ENCODE measurements at regions not wholly inside any gene's neighbourhood (a gene's known extent, or its start where the extent isn't known, plus 50 kb on each side); places are given as distances from the start of the nearest gene placed in this dataset.

GRCh38 chr2:152820048-152820447 is 101.6 kb downstream of the ARL6IP6 start:
- no peak for TF ChIP-seq CTCF (IDR thresholded peaks at IDR 0.05)
- Mint-ChIP-seq H3K9me3 (no peaks in the 10 kb centered on the region; the same call in 1 of the 2 replicates), H3K4me3 (no peak overlapping the region), H3K27me3 (ENCODE audit: insufficient read depth) (no peaks in the 10 kb centered on the region), H3K4me1 (ENCODE audit: low read depth) (peaks cover 32% of the 10 kb centered on the region; the same call in 1 of the 2 replicates), H3K36me3 (ENCODE audit: low read depth) (no peaks in the 10 kb centered on the region), H3K27ac (no peak overlapping the region)
- DNase-seq = no peak

GRCh38 chr2:152815634-152816257 is 97.3 kb downstream of the ARL6IP6 start:
- Mint-ChIP-seq H3K9me3 (peaks cover 18% of the 10 kb centered on the region), H3K4me3 (no peak overlapping the region), H3K36me3 (ENCODE audit: low read depth) (peaks cover 12% of the 10 kb centered on the region; the same call in 1 of the 2 replicates), H3K4me1 (ENCODE audit: low read depth) (peaks cover 12% of the 10 kb centered on the region; the same call in 1 of the 2 replicates), H3K27me3 (ENCODE audit: insufficient read depth) (no peaks in the 10 kb centered on the region; the same call in 1 of the 2 replicates), H3K27ac (no peak overlapping the region)
- DNase-seq = no peak
- no peak for TF ChIP-seq CTCF (IDR thresholded peaks at IDR 0.05)

GRCh38 chr2:152814475-152815030 is 96.1 kb downstream of the ARL6IP6 start:
- peaks cover 12% of the 10 kb centered on the region; the same call in 1 of the 2 replicates for H3K4me1 Mint-ChIP-seq (ENCODE audit: low read depth)
- DNase-seq = no peak
- TF ChIP-seq CTCF (IDR thresholded peaks at IDR 0.05) = no peak
- peaks cover 18% of the 10 kb centered on the region for H3K9me3 Mint-ChIP-seq
- no peaks in the 10 kb centered on the region; the same call in 1 of the 2 replicates for H3K27me3 Mint-ChIP-seq (ENCODE audit: insufficient read depth)
- no peak overlapping the region for H3K27ac Mint-ChIP-seq
- peaks cover 12% of the 10 kb centered on the region; the same call in 1 of the 2 replicates for H3K36me3 Mint-ChIP-seq (ENCODE audit: low read depth)
- peak overlapping the region; percentile 58 for H3K4me3 Mint-ChIP-seq

GRCh38 chr2:152813351-152813750 is 94.9 kb downstream of the ARL6IP6 start:
- H3K4me3 Mint-ChIP-seq = no peak overlapping the region
- peaks cover 12% of the 10 kb centered on the region; the same call in 1 of the 2 replicates for H3K4me1 Mint-ChIP-seq (ENCODE audit: low read depth)
- no peak for TF ChIP-seq CTCF (IDR thresholded peaks at IDR 0.05)
- no peaks in the 10 kb centered on the region; the same call in none of the 2 replicates for H3K27me3 Mint-ChIP-seq (ENCODE audit: insufficient read depth)
- H3K27ac Mint-ChIP-seq = no peak overlapping the region
- no peak for DNase-seq
- peaks cover 18% of the 10 kb centered on the region for H3K9me3 Mint-ChIP-seq
- peaks cover 12% of the 10 kb centered on the region; the same call in 1 of the 2 replicates for H3K36me3 Mint-ChIP-seq (ENCODE audit: low read depth)

Data from HFFc6 (cell line).